HEK293 (cell line): ENCODE measurements at regions not wholly inside any gene's neighbourhood (a gene's known extent, or its start where the extent isn't known, plus 50 kb on each side); places are given as distances from the start of the nearest gene placed in this dataset.

Experiments used
- CTCF ChIP-seq: fragments of 450-650 bp; formaldehyde crosslinking; IDR thresholded peaks from 2 replicates; pipeline ENCODE4 v1.5.1; 2016; ENCODE audit warnings: missing biosample characterization, missing genetic modification characterization
- YY1 ChIP-seq: fragments of 450-650 bp; formaldehyde crosslinking; IDR thresholded peaks from 2 replicates; pipeline ENCODE4 v1.5.1; 2018; ENCODE audit warnings: missing biosample characterization, missing genetic modification characterization
- ZNF501 ChIP-seq: fragments of 450-650 bp; formaldehyde crosslinking; IDR thresholded peaks from 2 replicates; pipeline ENCODE4 v1.5.1; 2016; ENCODE audit warnings: missing biosample characterization, missing genetic modification characterization
- ZNF555 ChIP-seq: fragments of 450-650 bp; formaldehyde crosslinking; conservative IDR thresholded peaks from 2 replicates; pipeline ENCODE4 v1.5.1; 2017; ENCODE audit warnings: missing biosample characterization, mild to moderate bottlenecking, missing genetic modification characterization, inconsistent platforms

GRCh38 chr1:185650602-185651230 lies 83.5 kb upstream of the HMCN1 start:
- TF ChIP-seq CTCF (tag by site-specific recombination) (no peak), ZNF501 (tag by site-specific recombination) (no peak), YY1 (no peak), ZNF555 (tag by site-specific recombination) (no peak)
